BLaER1 (cell line): ENCODE measurements at regions not wholly inside any gene's neighbourhood (a gene's known extent, or its start where the extent isn't known, plus 50 kb on each side); places are given as distances from the start of the nearest gene placed in this dataset.

ENCODE experiments used
- H3K27ac ChIP-seq: shearing (Covaris generic); formaldehyde crosslinking; 2 replicates; pipeline ENCODE4 v1.8.1; 2022
- H3K27me3 ChIP-seq: shearing (Covaris generic); formaldehyde crosslinking; 2 replicates; pipeline ENCODE4 v1.8.1; 2022
- H3K36me3 ChIP-seq: shearing (Covaris generic); formaldehyde crosslinking; 2 replicates; pipeline ENCODE4 v1.8.1; 2022
- H3K4me1 ChIP-seq: shearing (Covaris generic); formaldehyde crosslinking; 2 replicates; pipeline ENCODE4 v1.8.1; 2022
- H3K4me2 ChIP-seq: shearing (Covaris generic); formaldehyde crosslinking; 2 replicates; pipeline ENCODE4 v1.8.1; 2022
- H3K4me3 ChIP-seq: shearing (Covaris generic); formaldehyde crosslinking; 2 replicates; pipeline ENCODE4 v1.8.1; 2022
- H3K9ac ChIP-seq: shearing (Covaris generic); formaldehyde crosslinking; 2 replicates; pipeline ENCODE4 v1.8.1; 2022
- H3K9me3 ChIP-seq: shearing (Covaris generic); formaldehyde crosslinking; 2 replicates; pipeline ENCODE4 v1.8.1; 2022
- H4K20me1 ChIP-seq: shearing (Covaris generic); formaldehyde crosslinking; 2 replicates; pipeline ENCODE4 v1.8.1; 2022
- Cebpa-rat ChIP-seq: shearing (Covaris generic); IDR thresholded peaks from 2 replicates; pipeline ENCODE4 v1.8.1; 2022

DNA sequence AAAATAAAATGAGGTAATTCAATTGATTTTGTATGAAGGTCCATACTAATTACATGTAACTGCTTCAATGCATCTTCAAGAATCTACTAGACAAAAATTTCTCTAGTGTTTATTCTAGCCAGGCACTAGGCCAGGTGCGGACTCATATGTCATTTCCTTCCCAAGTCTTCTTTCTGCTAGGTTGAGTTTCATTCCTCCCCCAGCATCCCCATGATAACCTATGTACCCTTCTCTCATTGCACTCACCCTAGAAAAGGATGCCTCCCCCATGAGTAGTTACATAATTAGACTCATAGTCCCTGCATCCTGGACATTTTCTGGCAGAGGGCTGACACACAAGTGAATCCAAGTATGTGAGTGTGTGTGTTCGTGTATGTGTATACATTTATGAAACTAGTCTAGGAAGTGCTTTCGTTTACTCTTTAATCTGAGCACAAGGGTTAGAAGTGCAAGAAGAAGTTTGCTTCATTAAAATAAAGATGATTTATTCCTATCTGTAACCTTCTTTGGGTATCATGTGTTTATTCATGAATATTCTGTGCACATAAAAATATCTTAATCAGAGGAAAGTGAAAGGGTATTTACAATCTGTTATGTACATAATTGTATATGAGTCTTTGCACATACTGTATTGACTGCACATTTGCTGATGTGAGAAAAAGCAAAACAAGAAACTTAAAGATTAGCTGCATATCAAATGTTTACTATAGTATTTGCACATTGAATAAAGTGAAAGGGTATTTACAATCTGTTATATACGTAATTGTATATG is 585.6 kb upstream of the ZNF717 start:
- Histone ChIP-seq H3K27me3 (no peaks in the 10 kb centered on the region), H3K9ac (peak overlapping the region; percentile 65), H3K4me2 (peak overlapping the region; percentile 72), H3K4me3 (peak overlapping the region; percentile 49), H3K27ac (peak overlapping the region; percentile 99), H4K20me1 (no peaks in the 10 kb centered on the region), H3K9me3 (peaks cover 44% of the 10 kb centered on the region), H3K36me3 (peaks cover 29% of the 10 kb centered on the region), H3K4me1 (peaks cover 91% of the 10 kb centered on the region)
- no peak for TF ChIP-seq Cebpa-rat

- Histone ChIP-seq H4K20me1 (no peaks in the 10 kb centered on the region), H3K4me1 (peaks cover 98% of the 10 kb centered on the region), H3K9ac (no peak overlapping the region), H3K36me3 (peaks cover 26% of the 10 kb centered on the region), H3K27ac (peak overlapping the region; percentile 99), H3K9me3 (peaks cover 40% of the 10 kb centered on the region), H3K27me3 (no peaks in the 10 kb centered on the region), H3K4me2 (peak overlapping the region; percentile 72), H3K4me3 (peak overlapping the region; percentile 22; the same call in 1 of the 2 replicates)
- no peak for TF ChIP-seq Cebpa-rat
Measured at GRCh38 chr3:76372497-76372896, 587.1 kb upstream of the ZNF717 start.

DNA sequence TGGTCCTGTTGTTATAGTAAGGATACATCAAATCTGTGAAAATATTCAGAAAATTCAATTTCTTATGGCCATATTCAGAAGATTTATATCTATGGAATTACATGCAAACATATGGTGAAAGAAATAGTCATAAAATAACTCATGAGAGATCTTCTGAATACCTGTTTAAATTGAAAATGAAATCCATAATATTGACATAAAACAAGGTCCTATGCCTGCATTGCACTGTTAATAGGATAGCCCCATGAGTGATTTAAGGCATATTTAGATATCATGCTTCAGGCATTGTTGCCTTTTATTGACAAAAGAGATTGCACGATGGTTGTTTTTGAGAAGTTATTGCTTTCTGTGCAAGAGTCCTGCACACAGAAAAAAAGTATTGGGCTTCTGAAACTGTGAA is 591.7 kb upstream of the ZNF717 start:
- H3K27me3 ChIP-seq: no peaks in the 10 kb centered on the region
- H3K9me3 ChIP-seq: peaks cover 20% of the 10 kb centered on the region
- H3K4me2 ChIP-seq: peak overlapping the region; percentile 71
- H3K27ac ChIP-seq: peak overlapping the region; percentile 99
- peaks cover 15% of the 10 kb centered on the region; the same call in 1 of the 2 replicates for H3K36me3 ChIP-seq
- H3K9ac ChIP-seq: peak overlapping the region; percentile 75
- peak overlapping the region; percentile 34 for H3K4me3 ChIP-seq
- H3K4me1 ChIP-seq: peaks cover 100% of the 10 kb centered on the region
- no peaks in the 10 kb centered on the region for H4K20me1 ChIP-seq
- no peak for TF ChIP-seq Cebpa-rat

DNA sequence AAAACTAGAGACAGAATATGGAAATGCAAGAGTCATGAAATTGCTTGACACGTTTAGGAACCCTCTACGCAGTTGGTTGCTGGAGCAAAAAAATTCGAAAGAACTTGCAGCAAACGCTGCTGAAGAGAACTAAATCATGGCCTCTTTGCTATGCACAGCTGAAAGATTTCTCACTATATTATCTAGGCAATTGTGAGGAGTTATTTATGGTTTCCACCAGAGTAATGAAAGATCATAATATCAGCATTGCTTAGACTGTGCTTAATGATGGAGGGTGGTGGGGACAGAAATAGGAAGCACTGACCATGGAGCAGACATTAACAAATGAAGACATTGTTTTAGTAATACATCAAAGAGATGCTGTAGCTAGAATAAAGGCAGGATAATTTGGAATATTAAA is 593.4 kb upstream of the ZNF717 start:
- peak overlapping the region; percentile 75 for H3K9ac ChIP-seq
- H3K9me3 ChIP-seq: peaks cover 4% of the 10 kb centered on the region; the same call in 1 of the 2 replicates
- peaks cover 1% of the 10 kb centered on the region; the same call in 1 of the 2 replicates for H3K36me3 ChIP-seq
- peaks cover 96% of the 10 kb centered on the region for H3K4me1 ChIP-seq
- peak overlapping the region; percentile 71 for H3K4me2 ChIP-seq
- no peak for TF ChIP-seq Cebpa-rat
- no peaks in the 10 kb centered on the region for H4K20me1 ChIP-seq
- H3K27me3 ChIP-seq: no peaks in the 10 kb centered on the region
- H3K4me3 ChIP-seq: no peak overlapping the region
- peak overlapping the region; percentile 99 for H3K27ac ChIP-seq

GRCh38 chr3:76383781-76384180 is 598.4 kb upstream of the ZNF717 start:
- no peak overlapping the region for H3K4me3 ChIP-seq
- H3K9ac ChIP-seq: peak overlapping the region; percentile 82
- H3K36me3 ChIP-seq: peaks cover 7% of the 10 kb centered on the region; the same call in 1 of the 2 replicates
- TF ChIP-seq Cebpa-rat: no peak
- H3K4me2 ChIP-seq: peak overlapping the region; percentile 71
- H3K27ac ChIP-seq: peak overlapping the region; percentile 99
- H4K20me1 ChIP-seq: no peaks in the 10 kb centered on the region
- H3K27me3 ChIP-seq: no peaks in the 10 kb centered on the region
- peaks cover 24% of the 10 kb centered on the region for H3K9me3 ChIP-seq
- H3K4me1 ChIP-seq: peaks cover 80% of the 10 kb centered on the region

- Histone ChIP-seq H3K27me3 (no peaks in the 10 kb centered on the region), H3K9me3 (peaks cover 49% of the 10 kb centered on the region), H3K4me1 (peaks cover 48% of the 10 kb centered on the region), H3K4me3 (peak overlapping the region; percentile 59), H4K20me1 (no peaks in the 10 kb centered on the region), H3K4me2 (peak overlapping the region; percentile 42), H3K36me3 (peaks cover 31% of the 10 kb centered on the region; the same call in 1 of the 2 replicates), H3K27ac (peak overlapping the region; percentile 85), H3K9ac (peak overlapping the region; percentile 49; the same call in 1 of the 2 replicates)
- no peak for TF ChIP-seq Cebpa-rat
Measured at GRCh38 chr3:76387000-76387399, 601.7 kb upstream of the ZNF717 start.

DNA sequence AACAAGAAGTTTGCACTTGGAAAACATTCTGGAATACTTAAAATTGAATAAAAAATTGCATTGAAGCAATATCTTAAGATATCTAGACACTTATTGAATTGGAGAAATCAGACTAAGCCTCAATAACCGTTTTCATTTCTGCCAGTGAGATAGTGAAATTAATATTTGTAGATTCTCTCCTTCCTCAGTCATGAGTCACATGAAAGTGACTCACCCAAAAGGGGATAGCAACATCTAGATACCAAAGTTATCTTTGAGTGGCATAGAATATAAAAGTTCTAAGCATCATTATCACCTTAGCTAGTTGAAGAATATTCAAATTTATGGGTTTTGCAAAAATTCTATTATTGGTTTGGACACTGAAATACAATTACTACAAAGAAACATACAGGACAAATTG is 614.8 kb upstream of the ZNF717 start:
- Histone ChIP-seq H3K9me3 (peaks cover 26% of the 10 kb centered on the region), H3K4me2 (no peak overlapping the region), H3K9ac (no peak overlapping the region), H3K27me3 (no peaks in the 10 kb centered on the region), H4K20me1 (no peaks in the 10 kb centered on the region), H3K4me1 (peaks cover 33% of the 10 kb centered on the region), H3K4me3 (no peak overlapping the region), H3K27ac (no peak overlapping the region), H3K36me3 (no peaks in the 10 kb centered on the region)
- TF ChIP-seq Cebpa-rat: no peak

DNA sequence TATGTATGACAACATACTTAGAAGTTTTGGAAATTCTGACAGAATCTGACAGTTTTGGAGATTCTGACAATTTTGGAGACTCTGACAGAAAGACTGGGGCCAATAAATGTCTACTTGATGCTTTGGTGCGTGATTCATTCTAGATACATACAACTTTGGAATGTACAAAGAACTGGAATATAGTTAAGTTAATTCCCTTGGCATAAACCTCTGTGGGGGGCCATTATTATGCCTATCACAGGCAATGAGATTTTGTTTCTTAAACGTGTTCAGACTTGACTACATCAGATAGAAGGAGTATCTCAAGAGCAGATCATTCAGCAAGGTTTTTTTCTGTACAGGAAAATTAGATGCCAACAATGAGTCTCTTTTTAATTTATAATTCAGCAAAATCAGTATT is 617.6 kb upstream of the ZNF717 start:
- no peak overlapping the region for H3K4me3 ChIP-seq
- H3K36me3 ChIP-seq: no peaks in the 10 kb centered on the region
- no peaks in the 10 kb centered on the region for H3K27me3 ChIP-seq
- H3K4me1 ChIP-seq: peaks cover 33% of the 10 kb centered on the region
- no peak overlapping the region for H3K9ac ChIP-seq
- H3K27ac ChIP-seq: no peak overlapping the region
- H4K20me1 ChIP-seq: no peaks in the 10 kb centered on the region
- H3K4me2 ChIP-seq: peak overlapping the region; percentile 49; the same call in 1 of the 2 replicates
- no peak for TF ChIP-seq Cebpa-rat
- peaks cover 25% of the 10 kb centered on the region for H3K9me3 ChIP-seq

DNA sequence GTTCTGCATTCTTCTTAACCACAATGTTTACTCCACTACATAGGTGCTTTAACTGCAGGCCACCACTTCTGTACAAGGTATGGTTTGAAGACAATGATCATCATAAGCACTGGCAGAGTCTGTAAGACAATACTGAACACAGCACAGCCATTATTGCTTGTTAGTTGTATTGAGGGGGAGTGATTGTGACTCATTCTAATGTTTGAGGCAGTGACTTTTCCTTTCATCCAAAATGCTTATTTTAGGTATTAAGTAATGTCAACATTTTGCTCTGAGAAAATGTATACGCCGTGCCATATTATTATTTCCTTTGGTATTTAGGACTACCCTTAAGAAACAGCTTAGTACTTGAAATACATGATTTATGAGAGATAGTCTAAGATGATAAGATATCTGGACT is 618.2 kb upstream of the ZNF717 start:
- peaks cover 33% of the 10 kb centered on the region for H3K4me1 ChIP-seq
- H3K27ac ChIP-seq: no peak overlapping the region
- TF ChIP-seq Cebpa-rat: no peak
- no peak overlapping the region for H3K9ac ChIP-seq
- peaks cover 25% of the 10 kb centered on the region for H3K9me3 ChIP-seq
- H3K4me2 ChIP-seq: peak overlapping the region; percentile 49
- H3K4me3 ChIP-seq: no peak overlapping the region
- H3K36me3 ChIP-seq: no peaks in the 10 kb centered on the region
- H3K27me3 ChIP-seq: no peaks in the 10 kb centered on the region
- no peaks in the 10 kb centered on the region for H4K20me1 ChIP-seq

- Histone ChIP-seq H3K9ac (no peak overlapping the region), H3K4me2 (no peak overlapping the region), H3K36me3 (no peaks in the 10 kb centered on the region), H4K20me1 (no peaks in the 10 kb centered on the region), H3K27me3 (no peaks in the 10 kb centered on the region), H3K27ac (no peak overlapping the region), H3K4me3 (no peak overlapping the region), H3K9me3 (peaks cover 25% of the 10 kb centered on the region), H3K4me1 (peaks cover 18% of the 10 kb centered on the region)
- no peak for TF ChIP-seq Cebpa-rat
Measured at GRCh38 chr3:76405196-76405595, 619.8 kb upstream of the ZNF717 start.
